ENCODE measurements at regions not wholly inside any gene's neighbourhood (a gene's known extent, or its start where the extent isn't known, plus 50 kb on each side); places are given as distances from the start of the nearest gene placed in this dataset.

- H3K36me3 ChIP-seq (replicated peaks; ENCODE audit: insufficient read depth, low read length): no peaks in the 10 kb centered on the region
- TF ChIP-seq CTCF (IDR thresholded peaks at IDR 0.05; ENCODE audit: low read length) (no peak), EZH2 (optimal IDR thresholded peaks at IDR 0.05; ENCODE audit: low read depth, low read length) (no peak), EZH2phosphoT487 (IDR thresholded peaks at IDR 0.05; ENCODE audit: low read length) (no peak)
- no peak overlapping the region for H3K4me3 ChIP-seq (ENCODE audit: low read length)
- peak overlapping the region; percentile 71; the same call in 1 of the 2 replicates for H3K4me2 ChIP-seq (ENCODE audit: low read depth, low read length)
- peaks cover 53% of the 10 kb centered on the region for H3K4me1 ChIP-seq (ENCODE audit: low read length)
- H3K79me2 ChIP-seq (ENCODE audit: low read length): no peaks in the 10 kb centered on the region
- H3K9me2 ChIP-seq (replicated peaks; ENCODE audit: insufficient read depth, low read length): no peaks in the 10 kb centered on the region
- no peak overlapping the region for H3K9ac ChIP-seq (ENCODE audit: low read length)
- H3F3A ChIP-seq (ENCODE audit: insufficient read depth, low read length): peaks cover 29% of the 10 kb centered on the region
- no peaks in the 10 kb centered on the region for H3K9me3 ChIP-seq (replicated peaks; ENCODE audit: insufficient read depth, low read length)
- DNase-seq: no peak
- no peak overlapping the region; the same call in 1 of the 2 replicates for H3K27ac ChIP-seq (ENCODE audit: low read length)
- H4K20me1 ChIP-seq (ENCODE audit: insufficient read depth, low read length): no peaks in the 10 kb centered on the region
- H2AFZ ChIP-seq (ENCODE audit: low read length): no peak overlapping the region
- H3K27me3 ChIP-seq (replicated peaks; ENCODE audit: insufficient read depth, low read length): no peaks in the 10 kb centered on the region
Measured at GRCh38 chr6:113626475-113626874, 230.7 kb upstream of the MARCKS start.

GRCh38 chr6:113627480-113627879 lies 229.7 kb upstream of the MARCKS start:
- Histone ChIP-seq H3K4me3 (ENCODE audit: low read length) (no peak overlapping the region), H3F3A (ENCODE audit: insufficient read depth, low read length) (peaks cover 39% of the 10 kb centered on the region), H3K9me2 (replicated peaks; ENCODE audit: insufficient read depth, low read length) (no peaks in the 10 kb centered on the region), H3K27me3 (replicated peaks; ENCODE audit: insufficient read depth, low read length) (no peaks in the 10 kb centered on the region), H3K9ac (ENCODE audit: low read length) (no peak overlapping the region), H3K79me2 (ENCODE audit: low read length) (no peaks in the 10 kb centered on the region), H3K27ac (ENCODE audit: low read length) (no peak overlapping the region), H3K4me1 (ENCODE audit: low read length) (peaks cover 62% of the 10 kb centered on the region), H3K36me3 (replicated peaks; ENCODE audit: insufficient read depth, low read length) (no peaks in the 10 kb centered on the region), H3K4me2 (ENCODE audit: low read depth, low read length) (no peak overlapping the region), H4K20me1 (ENCODE audit: insufficient read depth, low read length) (no peaks in the 10 kb centered on the region), H3K9me3 (replicated peaks; ENCODE audit: insufficient read depth, low read length) (no peaks in the 10 kb centered on the region), H2AFZ (ENCODE audit: low read length) (no peak overlapping the region)
- DNase-seq: no peak
- no peak for TF ChIP-seq EZH2 (optimal IDR thresholded peaks at IDR 0.05; ENCODE audit: low read depth, low read length)
- TF ChIP-seq EZH2phosphoT487 (IDR thresholded peaks at IDR 0.05; ENCODE audit: low read length): no peak
- TF ChIP-seq CTCF (IDR thresholded peaks at IDR 0.05; ENCODE audit: low read length): no peak

GRCh38 chr6:113629256-113629655 lies 227.9 kb upstream of the MARCKS start:
- Histone ChIP-seq H3K4me1 (ENCODE audit: low read length) (peaks cover 75% of the 10 kb centered on the region), H3K27ac (ENCODE audit: low read length) (peak overlapping the region; percentile 98; the same call in 1 of the 2 replicates)

More at GRCh38 chr6:113629256-113629655, 227.9 kb upstream of the MARCKS start:
- H3K79me2 ChIP-seq (ENCODE audit: low read length): no peaks in the 10 kb centered on the region
- H3K9ac ChIP-seq (ENCODE audit: low read length): no peak overlapping the region
- H3K4me3 ChIP-seq (ENCODE audit: low read length): no peak overlapping the region
- peak overlapping the region; percentile 94; the same call in 1 of the 2 replicates for H3K4me2 ChIP-seq (ENCODE audit: low read depth, low read length)
- H3K27me3 ChIP-seq (replicated peaks; ENCODE audit: insufficient read depth, low read length): no peaks in the 10 kb centered on the region
- H3K9me2 ChIP-seq (replicated peaks; ENCODE audit: insufficient read depth, low read length): no peaks in the 10 kb centered on the region
- H2AFZ ChIP-seq (ENCODE audit: low read length): no peak overlapping the region
- no peaks in the 10 kb centered on the region for H4K20me1 ChIP-seq (ENCODE audit: insufficient read depth, low read length)
- no peaks in the 10 kb centered on the region for H3K36me3 ChIP-seq (replicated peaks; ENCODE audit: insufficient read depth, low read length)
- no peaks in the 10 kb centered on the region for H3K9me3 ChIP-seq (replicated peaks; ENCODE audit: insufficient read depth, low read length)
- H3F3A ChIP-seq (ENCODE audit: insufficient read depth, low read length): peaks cover 49% of the 10 kb centered on the region
- no peak for DNase-seq
- TF ChIP-seq CTCF (IDR thresholded peaks at IDR 0.05; ENCODE audit: low read length) (no peak), EZH2 (optimal IDR thresholded peaks at IDR 0.05; ENCODE audit: low read depth, low read length) (no peak), EZH2phosphoT487 (IDR thresholded peaks at IDR 0.05; ENCODE audit: low read length) (no peak)

All from MM.1S (cell line).